Activated naive CD8-positive, alpha-beta T cell treated with anti-CD3 and anti-CD28 coated beads for 36 hours (primary cell): ENCODE measurements at regions not wholly inside any gene's neighbourhood (a gene's known extent, or its start where the extent isn't known, plus 50 kb on each side); places are given as distances from the start of the nearest gene placed in this dataset.

ENCODE experiments used
- DNase-seq: peaks from one replicate; pipeline ENCODE4 v3.0.0; 2021
- H3K27ac Mint-ChIP-seq: one replicate; pipeline ENCODE4 v1.8.0; 2022; ENCODE audit warnings: mild to moderate bottlenecking, moderate library complexity, mixed read lengths
- H3K27me3 Mint-ChIP-seq: one replicate; pipeline ENCODE4 v1.8.0; 2022; ENCODE audit warnings: mild to moderate bottlenecking, mixed read lengths
- H3K36me3 Mint-ChIP-seq: one replicate; pipeline ENCODE4 v1.8.0; 2021; ENCODE audit warnings: mild to moderate bottlenecking, mixed read lengths
- H3K4me1 Mint-ChIP-seq: one replicate; pipeline ENCODE4 v1.8.0; 2021; ENCODE audit warnings: mixed read lengths
- H3K4me3 Mint-ChIP-seq: one replicate; pipeline ENCODE4 v1.8.0; 2022; ENCODE audit warnings: mild to moderate bottlenecking, moderate library complexity, mixed read lengths
- H3K9me3 Mint-ChIP-seq: one replicate; pipeline ENCODE4 v1.8.0; 2022; ENCODE audit warnings: mixed read lengths

DNA sequence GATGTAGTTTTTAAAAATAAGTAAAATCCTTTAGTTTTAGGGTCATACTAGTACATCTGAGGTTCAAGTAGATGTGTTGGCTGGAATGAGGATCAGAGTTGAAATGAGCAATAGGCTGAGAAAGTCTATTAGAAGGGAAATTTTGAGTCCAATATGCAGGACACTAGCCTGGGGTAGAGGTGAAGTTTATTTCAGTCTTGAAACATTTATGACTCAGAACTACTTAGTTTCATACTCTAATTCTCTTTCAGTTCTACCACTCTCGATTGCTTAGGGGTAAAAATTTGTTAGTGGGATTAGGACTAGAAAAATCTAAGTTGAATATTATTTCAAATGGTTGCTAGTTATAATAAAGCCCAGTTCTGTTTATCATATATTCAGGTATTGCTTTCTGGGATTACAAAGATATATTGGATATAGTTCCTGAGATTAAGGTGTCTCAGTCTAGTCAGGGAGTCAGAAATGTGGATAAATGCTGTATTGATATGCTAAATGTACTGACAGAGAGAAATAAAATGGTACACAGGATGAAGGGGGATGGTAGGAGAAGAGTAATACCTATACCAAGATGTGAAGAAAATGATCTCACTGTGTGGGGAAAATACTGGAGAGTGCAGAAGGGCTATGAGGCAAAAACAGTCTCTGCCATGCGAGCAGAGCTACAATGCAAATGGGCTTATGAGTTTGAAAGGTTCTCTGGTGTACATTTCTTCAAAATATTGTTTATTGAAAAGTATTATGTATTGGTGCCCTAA is 395.8 kb upstream of the FBXO33 start:
- no peaks in the 10 kb centered on the region for H3K4me1 Mint-ChIP-seq
- no peaks in the 10 kb centered on the region for H3K27me3 Mint-ChIP-seq
- H3K4me3 Mint-ChIP-seq, result no peak overlapping the region
- no peak for DNase-seq
- peak overlapping the region; percentile 11 for H3K27ac Mint-ChIP-seq
- H3K36me3 Mint-ChIP-seq, result peaks cover 3% of the 10 kb centered on the region
- peaks cover 3% of the 10 kb centered on the region for H3K9me3 Mint-ChIP-seq

DNA sequence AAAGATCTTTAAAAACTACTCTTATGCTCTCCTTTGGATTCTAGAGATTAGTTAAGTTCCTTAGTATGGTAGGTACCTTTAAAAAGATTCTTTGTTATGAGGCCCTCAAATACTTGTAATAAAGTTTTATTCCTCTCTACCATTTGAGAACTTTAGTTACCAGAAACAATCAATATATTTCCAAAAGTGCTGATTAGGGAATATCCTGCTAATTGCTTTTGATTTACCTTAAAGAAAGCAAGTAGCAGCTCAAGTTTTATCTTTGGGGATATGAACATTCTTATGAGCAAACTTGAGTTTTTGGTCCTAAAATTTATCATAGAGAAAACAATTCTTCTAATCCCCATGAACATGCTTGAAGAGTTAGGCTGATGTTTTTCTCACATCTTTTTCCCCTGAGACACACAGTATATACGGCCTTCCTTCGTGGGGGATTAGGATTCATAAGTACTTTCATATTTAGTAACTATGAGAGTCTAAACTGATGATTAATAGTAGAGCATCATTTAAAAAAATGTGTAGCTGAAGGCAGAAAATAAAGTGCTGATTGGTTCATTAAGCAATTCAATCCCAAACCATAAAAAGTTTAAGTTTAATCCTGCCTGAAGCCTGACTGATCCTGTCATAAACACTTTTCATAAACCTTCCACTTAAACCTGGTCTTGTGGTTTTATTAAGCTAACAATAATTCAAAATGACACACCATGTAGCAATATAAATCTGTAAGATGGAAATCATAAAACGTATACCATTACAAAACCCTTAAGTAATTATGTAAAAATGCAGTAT is 380.5 kb upstream of the FBXO33 start:
- H3K27ac Mint-ChIP-seq, result no peak overlapping the region
- no peak overlapping the region for H3K4me3 Mint-ChIP-seq

GRCh38 chr14:39807271-39807670 is 375.0 kb upstream of the FBXO33 start:
- H3K27me3 Mint-ChIP-seq, result no peaks in the 10 kb centered on the region
- no peaks in the 10 kb centered on the region for H3K9me3 Mint-ChIP-seq
- H3K27ac Mint-ChIP-seq, result no peak overlapping the region
- DNase-seq, result no peak
- no peak overlapping the region for H3K4me3 Mint-ChIP-seq
- H3K4me1 Mint-ChIP-seq, result no peaks in the 10 kb centered on the region
- H3K36me3 Mint-ChIP-seq, result no peaks in the 10 kb centered on the region

More for the DNA sequence above, 380.5 kb upstream of the FBXO33 start:
- DNase-seq, result no peak
- Mint-ChIP-seq H3K9me3 (no peaks in the 10 kb centered on the region), H3K4me1 (no peaks in the 10 kb centered on the region), H3K36me3 (no peaks in the 10 kb centered on the region), H3K27me3 (no peaks in the 10 kb centered on the region)

- H3K36me3 Mint-ChIP-seq, result no peaks in the 10 kb centered on the region
These were observed 352.2 kb upstream of the FBXO33 start for GRCh38 chr14:39784461-39784860.

GRCh38 chr14:39781466-39781865 is 349.2 kb upstream of the FBXO33 start:
- H3K36me3 Mint-ChIP-seq, result no peaks in the 10 kb centered on the region
- DNase-seq, result no peak
- no peaks in the 10 kb centered on the region for H3K27me3 Mint-ChIP-seq
- no peak overlapping the region for H3K27ac Mint-ChIP-seq
- H3K4me3 Mint-ChIP-seq, result no peak overlapping the region
- no peaks in the 10 kb centered on the region for H3K4me1 Mint-ChIP-seq
- peaks cover 14% of the 10 kb centered on the region for H3K9me3 Mint-ChIP-seq

More at GRCh38 chr14:39784461-39784860, 352.2 kb upstream of the FBXO33 start:
- no peak for DNase-seq
- no peak overlapping the region for H3K27ac Mint-ChIP-seq
- H3K27me3 Mint-ChIP-seq, result no peaks in the 10 kb centered on the region
- H3K4me1 Mint-ChIP-seq, result no peaks in the 10 kb centered on the region
- H3K9me3 Mint-ChIP-seq, result peaks cover 3% of the 10 kb centered on the region
- H3K4me3 Mint-ChIP-seq, result no peak overlapping the region

GRCh38 chr14:39773387-39774126 is 341.3 kb upstream of the FBXO33 start:
- Mint-ChIP-seq H3K27me3 (no peaks in the 10 kb centered on the region), H3K9me3 (peaks cover 11% of the 10 kb centered on the region), H3K4me3 (no peak overlapping the region), H3K27ac (no peak overlapping the region), H3K4me1 (peaks cover 4% of the 10 kb centered on the region), H3K36me3 (no peaks in the 10 kb centered on the region)
- no peak for DNase-seq

DNA sequence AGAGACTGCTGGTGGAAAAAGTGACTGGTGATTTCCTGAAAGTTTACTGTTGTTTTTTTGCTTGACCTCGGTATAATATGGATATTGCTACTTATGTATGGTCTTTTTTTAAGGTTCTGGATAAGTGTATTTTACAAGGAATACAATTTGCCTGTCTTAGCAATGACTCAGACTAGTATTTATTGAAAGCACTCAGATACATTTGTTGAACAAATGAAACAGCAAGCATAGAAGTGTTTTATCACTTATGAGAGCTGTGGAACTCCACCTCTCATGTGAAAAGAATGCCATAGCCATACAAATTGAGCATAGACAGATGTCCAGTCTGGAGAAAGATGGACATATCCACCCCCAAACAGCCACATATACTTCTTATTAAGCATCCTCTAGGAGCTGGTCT is 340.4 kb upstream of the FBXO33 start:
- no peak for DNase-seq
- Mint-ChIP-seq H3K4me3 (no peak overlapping the region), H3K36me3 (no peaks in the 10 kb centered on the region), H3K27me3 (no peaks in the 10 kb centered on the region), H3K27ac (peak overlapping the region; percentile 7), H3K9me3 (peaks cover 2% of the 10 kb centered on the region), H3K4me1 (peaks cover 4% of the 10 kb centered on the region)

DNA sequence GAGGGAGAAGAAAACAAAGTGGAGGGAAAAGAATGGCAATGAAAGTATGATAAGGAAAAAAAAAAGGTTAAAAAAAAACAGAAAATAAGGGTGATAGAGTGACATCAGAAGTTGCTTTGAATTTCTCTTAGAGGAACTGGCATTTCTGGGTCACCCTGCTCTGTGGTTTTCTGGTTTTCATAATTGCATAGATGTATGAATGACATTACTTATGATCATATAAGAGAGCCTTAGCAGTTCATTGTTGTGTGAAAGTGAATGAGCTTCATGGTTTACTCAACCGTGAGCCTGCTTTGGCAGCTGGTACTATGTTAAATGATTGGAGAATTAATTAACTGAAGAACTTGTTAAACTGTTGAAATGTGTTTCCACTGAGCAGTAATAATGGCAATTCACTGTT is 336.4 kb upstream of the FBXO33 start:
- Mint-ChIP-seq H3K4me1 (peaks cover 5% of the 10 kb centered on the region), H3K36me3 (no peaks in the 10 kb centered on the region), H3K27ac (no peak overlapping the region), H3K9me3 (no peaks in the 10 kb centered on the region), H3K27me3 (no peaks in the 10 kb centered on the region), H3K4me3 (no peak overlapping the region)
- no peak for DNase-seq

DNA sequence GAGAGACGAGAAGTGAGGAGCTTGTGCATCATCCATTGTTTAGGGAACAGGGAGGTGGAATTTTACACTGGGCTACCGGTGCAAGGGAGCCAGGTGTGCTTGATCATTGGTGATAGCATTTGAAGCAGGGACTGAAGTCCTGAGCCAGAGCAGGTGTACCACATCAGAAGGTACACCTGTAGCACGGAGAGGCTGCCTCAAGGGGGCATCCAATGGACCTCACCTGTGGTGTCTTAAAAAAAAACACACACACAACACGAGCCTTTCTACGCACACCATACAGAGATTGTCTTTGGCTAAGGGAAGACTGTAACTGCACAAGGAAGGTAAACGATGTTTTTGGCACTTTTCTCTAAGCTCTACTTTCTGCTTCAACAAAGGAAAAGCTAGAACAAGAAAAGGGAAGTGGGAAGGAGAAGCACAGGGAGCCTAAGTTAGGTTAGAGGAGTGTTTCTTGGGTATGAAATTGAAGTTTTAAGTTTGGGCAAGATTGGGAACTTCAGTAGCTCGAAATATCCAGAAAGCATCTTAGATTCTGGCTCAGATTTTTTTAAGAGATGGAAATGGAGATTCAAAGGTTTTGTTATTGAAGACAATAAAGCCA is 334.3 kb upstream of the FBXO33 start:
- Mint-ChIP-seq H3K27ac (no peak overlapping the region), H3K36me3 (no peaks in the 10 kb centered on the region)

GRCh38 chr14:39765676-39766075 is 333.4 kb upstream of the FBXO33 start:
- Mint-ChIP-seq H3K4me1 (peaks cover 14% of the 10 kb centered on the region), H3K36me3 (no peaks in the 10 kb centered on the region), H3K27ac (no peak overlapping the region), H3K27me3 (no peaks in the 10 kb centered on the region), H3K9me3 (no peaks in the 10 kb centered on the region), H3K4me3 (no peak overlapping the region)
- DNase-seq, result no peak

More for the DNA sequence above, 334.3 kb upstream of the FBXO33 start:
- Mint-ChIP-seq H3K9me3 (no peaks in the 10 kb centered on the region), H3K4me1 (peaks cover 14% of the 10 kb centered on the region), H3K4me3 (no peak overlapping the region), H3K27me3 (no peaks in the 10 kb centered on the region)
- no peak for DNase-seq

DNA sequence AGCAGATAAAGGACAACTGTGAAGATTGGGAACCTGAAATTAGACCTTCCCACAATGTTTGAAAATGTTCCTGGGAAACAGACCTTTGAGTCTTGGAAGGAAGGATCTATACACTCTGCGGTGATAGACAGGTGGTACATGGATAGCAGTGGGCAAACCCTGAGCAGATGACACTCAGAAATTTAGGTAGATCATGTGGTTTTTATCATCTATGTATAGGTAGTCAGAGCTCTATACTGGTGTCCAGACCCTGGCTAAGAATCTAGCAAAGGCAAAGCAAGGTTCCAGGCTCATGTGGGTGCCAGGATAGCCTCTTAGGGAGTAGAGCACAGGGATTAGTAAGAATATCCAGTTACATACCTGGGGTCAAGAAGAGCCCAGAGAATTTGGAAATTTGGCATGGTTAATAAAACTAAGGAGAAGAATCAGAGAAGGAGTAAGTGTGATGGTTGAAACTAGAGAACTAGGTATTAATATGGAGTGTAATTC is 331.2 kb upstream of the FBXO33 start:
- H3K9me3 Mint-ChIP-seq, result no peaks in the 10 kb centered on the region
- H3K27me3 Mint-ChIP-seq, result no peaks in the 10 kb centered on the region
- no peak for DNase-seq
- peaks cover 13% of the 10 kb centered on the region for H3K4me1 Mint-ChIP-seq
- H3K27ac Mint-ChIP-seq, result peak overlapping the region; percentile 38
- H3K4me3 Mint-ChIP-seq, result peak overlapping the region; percentile 60
- no peaks in the 10 kb centered on the region for H3K36me3 Mint-ChIP-seq

- peak; percentile 24 for DNase-seq
- Mint-ChIP-seq H3K4me1 (peaks cover 13% of the 10 kb centered on the region), H3K36me3 (no peaks in the 10 kb centered on the region), H3K9me3 (no peaks in the 10 kb centered on the region), H3K4me3 (peak overlapping the region; percentile 60), H3K27me3 (no peaks in the 10 kb centered on the region), H3K27ac (peak overlapping the region; percentile 68)
These were observed 330.6 kb upstream of the FBXO33 start for GRCh38 chr14:39762576-39763401.

- H3K4me1 Mint-ChIP-seq, result no peaks in the 10 kb centered on the region
- no peak overlapping the region for H3K27ac Mint-ChIP-seq
- DNase-seq, result no peak
- no peaks in the 10 kb centered on the region for H3K27me3 Mint-ChIP-seq
- no peaks in the 10 kb centered on the region for H3K9me3 Mint-ChIP-seq
- no peak overlapping the region for H3K4me3 Mint-ChIP-seq
- no peaks in the 10 kb centered on the region for H3K36me3 Mint-ChIP-seq
These were observed 323.1 kb upstream of the FBXO33 start for GRCh38 chr14:39755269-39755878.

DNA sequence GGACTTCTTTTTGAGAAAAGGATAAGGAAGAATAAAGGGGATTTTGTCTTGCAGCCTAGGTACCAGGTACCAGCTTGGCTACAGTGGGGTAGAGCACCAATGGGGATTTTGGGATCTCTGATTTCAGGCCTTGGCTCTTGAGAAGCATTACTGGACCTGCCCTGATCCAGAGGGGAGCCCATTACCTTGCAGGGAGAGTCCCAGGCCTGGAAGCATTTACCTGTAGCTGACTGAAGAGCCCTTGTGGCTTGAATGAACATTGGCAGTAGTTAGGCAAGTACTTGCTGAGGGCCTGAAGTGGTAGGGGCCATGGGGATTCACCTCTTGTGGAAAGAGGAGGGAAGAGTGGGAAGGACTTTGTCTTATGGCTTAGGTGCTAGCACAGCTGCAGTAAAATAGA is 308.2 kb upstream of the FBXO33 start:
- DNase-seq, result no peak
- Mint-ChIP-seq H3K27me3 (no peaks in the 10 kb centered on the region), H3K27ac (no peak overlapping the region), H3K9me3 (peaks cover 9% of the 10 kb centered on the region), H3K4me1 (no peaks in the 10 kb centered on the region), H3K4me3 (no peak overlapping the region), H3K36me3 (no peaks in the 10 kb centered on the region)
